Mammary epithelial cell (primary cell): ENCODE measurements at regions not wholly inside any gene's neighbourhood (a gene's known extent, or its start where the extent isn't known, plus 50 kb on each side); places are given as distances from the start of the nearest gene placed in this dataset.

ENCODE experiments used
- EZH2 ChIP-seq: IDR thresholded peaks from 2 replicates; pipeline ENCODE4 v1.6.1; 2012; ENCODE audit warnings: low read length, inconsistent platforms, borderline replicate concordance
- TF ChIP-seq, protein P1 (sequence below), 2 donors: IDR thresholded peaks in 1 of 2; conservative IDR thresholded peaks in 1 of 2; 2 replicates each; pipeline ENCODE4 v1.5.1; 2011 to 2012; ENCODE audit warnings: inconsistent platforms in 2 of 2, low read length in 2 of 2, mild to moderate bottlenecking in 2 of 2, control low read depth in 1 of 2, low read depth in 1 of 2; ENCODE audit not compliant: insufficient read depth in 1 of 2; ENCODE audit errors: extremely low read depth in 1 of 2

DNA sequence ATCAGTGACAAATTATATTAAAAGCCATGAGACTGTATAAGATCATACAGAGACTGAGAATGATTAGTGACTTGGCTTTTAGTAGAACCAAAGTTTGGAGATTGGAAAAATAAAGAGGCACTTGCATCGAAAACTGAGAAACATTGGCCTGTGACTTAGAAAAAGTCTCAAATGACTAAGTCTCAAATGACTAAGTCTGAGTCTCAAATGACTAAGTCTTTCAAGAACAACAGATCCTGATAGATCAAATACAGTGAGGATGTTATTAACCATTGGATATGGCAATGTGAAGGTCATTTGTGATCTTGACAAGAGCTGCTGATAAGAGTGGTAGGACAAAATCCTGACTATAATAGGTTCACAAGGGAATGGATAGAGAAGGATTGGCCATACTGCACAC is 135.5 kb upstream of the FANCL start:
- TF ChIP-seq EZH2: no peak
- TF ChIP-seq, protein P1, sequence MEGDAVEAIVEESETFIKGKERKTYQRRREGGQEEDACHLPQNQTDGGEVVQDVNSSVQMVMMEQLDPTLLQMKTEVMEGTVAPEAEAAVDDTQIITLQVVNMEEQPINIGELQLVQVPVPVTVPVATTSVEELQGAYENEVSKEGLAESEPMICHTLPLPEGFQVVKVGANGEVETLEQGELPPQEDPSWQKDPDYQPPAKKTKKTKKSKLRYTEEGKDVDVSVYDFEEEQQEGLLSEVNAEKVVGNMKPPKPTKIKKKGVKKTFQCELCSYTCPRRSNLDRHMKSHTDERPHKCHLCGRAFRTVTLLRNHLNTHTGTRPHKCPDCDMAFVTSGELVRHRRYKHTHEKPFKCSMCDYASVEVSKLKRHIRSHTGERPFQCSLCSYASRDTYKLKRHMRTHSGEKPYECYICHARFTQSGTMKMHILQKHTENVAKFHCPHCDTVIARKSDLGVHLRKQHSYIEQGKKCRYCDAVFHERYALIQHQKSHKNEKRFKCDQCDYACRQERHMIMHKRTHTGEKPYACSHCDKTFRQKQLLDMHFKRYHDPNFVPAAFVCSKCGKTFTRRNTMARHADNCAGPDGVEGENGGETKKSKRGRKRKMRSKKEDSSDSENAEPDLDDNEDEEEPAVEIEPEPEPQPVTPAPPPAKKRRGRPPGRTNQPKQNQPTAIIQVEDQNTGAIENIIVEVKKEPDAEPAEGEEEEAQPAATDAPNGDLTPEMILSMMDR (conservative IDR thresholded peaks at IDR 0.05 in 1 of 2, IDR thresholded peaks at IDR 0.05 in 1 of 2; ENCODE audit: extremely low read depth in 1 of 2, insufficient read depth in 1 of 2, low read depth in 1 of 2, low read length in 2 of 2): no peak
